Activated CD4-positive, alpha-beta T cell treated with anti-CD3 and anti-CD28 coated beads, Interleukin-2, amount 50 U/mL, for 24 hours (primary cell): ENCODE measurements at regions not wholly inside any gene's neighbourhood (a gene's known extent, or its start where the extent isn't known, plus 50 kb on each side); places are given as distances from the start of the nearest gene placed in this dataset.

ENCODE experiments used
- DNase-seq, 2 donors: peaks; one replicate each; pipeline ENCODE4 v3.0.0-alpha.2; 2020; ENCODE audit warnings: low read depth in 1 of 2, low spot score in 1 of 2

GRCh38 chr5:61821561-61821960 is 484.4 kb upstream of the KIF2A start:
- DNase-seq: no peak

- DNase-seq: no peak
These were observed 483.4 kb upstream of the KIF2A start for GRCh38 chr5:61822584-61822983.

DNA sequence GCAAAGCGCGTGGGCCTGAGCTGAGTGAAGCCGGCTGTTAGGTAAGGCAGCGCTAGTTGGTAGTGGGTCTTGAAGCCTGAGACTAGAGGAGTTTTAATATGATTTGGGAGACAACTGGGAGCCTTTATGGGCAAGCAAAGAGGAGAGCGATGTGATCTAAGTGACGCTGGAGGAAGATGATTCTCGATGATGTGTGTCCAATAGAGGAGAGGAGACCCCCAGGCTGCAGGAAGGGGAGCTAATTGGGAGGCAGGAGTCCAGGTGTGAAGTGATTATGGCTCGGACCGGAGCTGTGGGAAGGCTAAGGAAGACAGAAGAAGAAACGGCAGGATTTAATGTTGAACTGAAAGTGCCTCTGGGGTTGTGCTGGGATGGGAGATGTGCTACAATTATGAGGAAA is 482.9 kb upstream of the KIF2A start:
- no peak for DNase-seq

DNA sequence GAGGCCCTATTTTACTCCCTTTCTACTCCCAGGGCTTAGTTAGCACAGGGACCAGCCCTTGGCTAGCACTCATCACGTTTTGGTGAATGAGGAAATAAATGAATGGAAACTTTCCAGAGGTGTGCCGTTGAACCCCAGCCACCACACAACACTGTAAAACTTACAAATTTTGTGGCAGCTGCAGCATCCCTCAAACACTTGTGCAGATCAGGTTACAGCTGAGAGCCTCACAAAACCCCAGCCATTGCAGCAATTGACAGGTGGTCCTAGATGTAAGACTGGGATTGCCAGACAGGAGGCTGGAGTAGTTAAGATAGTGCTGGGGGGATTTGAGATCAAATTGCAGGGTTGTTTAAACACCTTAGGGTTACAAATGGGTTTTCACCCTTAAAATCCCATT is 482.2 kb upstream of the KIF2A start:
- no peak for DNase-seq

DNA sequence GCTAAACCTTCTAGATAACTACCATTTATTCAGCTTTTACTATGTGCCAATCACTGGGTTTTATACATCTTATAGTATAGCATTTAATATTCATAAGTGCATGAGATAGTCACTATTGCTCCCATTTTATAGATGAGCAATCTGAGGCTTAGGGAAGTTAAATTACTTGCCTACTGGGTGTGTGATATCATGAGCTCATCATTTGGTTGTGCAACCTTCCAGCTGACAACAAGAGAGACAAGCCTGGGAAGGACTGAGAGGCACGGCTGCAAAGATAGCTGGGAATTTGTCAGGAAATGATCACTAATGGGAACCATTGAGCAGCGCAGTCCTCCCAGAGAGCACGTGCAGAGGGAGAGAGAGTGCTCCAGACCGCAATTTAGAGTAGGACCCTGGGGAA is 481.6 kb upstream of the KIF2A start:
- no peak for DNase-seq

- no peak for DNase-seq
These were observed 478.5 kb upstream of the KIF2A start for GRCh38 chr5:61827445-61827975.

GRCh38 chr5:61828856-61829255 is 477.1 kb upstream of the KIF2A start:
- DNase-seq: no peak

- DNase-seq: no peak
These were observed 474.3 kb upstream of the KIF2A start for GRCh38 chr5:61831736-61832135.

GRCh38 chr5:61837788-61838187 is 468.2 kb upstream of the KIF2A start:
- no peak for DNase-seq

- no peak for DNase-seq
These were observed 465.6 kb upstream of the KIF2A start for GRCh38 chr5:61840361-61840760.

DNA sequence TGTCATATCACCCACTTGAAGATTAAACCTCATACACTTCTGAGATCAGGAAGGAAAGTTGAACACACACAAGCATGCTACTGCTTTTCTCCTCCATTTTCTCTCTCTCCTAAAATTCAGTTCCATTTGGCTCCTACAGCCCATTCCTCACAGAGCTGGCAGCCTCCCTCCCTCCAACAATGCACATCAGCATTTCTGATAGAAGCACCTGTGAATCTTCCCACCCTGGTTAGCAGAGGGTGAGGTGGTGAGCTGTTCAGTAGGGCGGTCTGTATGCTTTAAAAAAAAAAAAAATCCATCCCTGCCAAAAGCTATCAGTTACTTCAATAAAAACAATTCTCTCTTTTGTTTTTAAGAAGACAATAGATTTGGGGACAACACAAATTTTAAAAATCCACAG is 463.2 kb upstream of the KIF2A start:
- no peak for DNase-seq

GRCh38 chr5:61850696-61851095 is 455.3 kb upstream of the KIF2A start:
- DNase-seq: no peak

DNA sequence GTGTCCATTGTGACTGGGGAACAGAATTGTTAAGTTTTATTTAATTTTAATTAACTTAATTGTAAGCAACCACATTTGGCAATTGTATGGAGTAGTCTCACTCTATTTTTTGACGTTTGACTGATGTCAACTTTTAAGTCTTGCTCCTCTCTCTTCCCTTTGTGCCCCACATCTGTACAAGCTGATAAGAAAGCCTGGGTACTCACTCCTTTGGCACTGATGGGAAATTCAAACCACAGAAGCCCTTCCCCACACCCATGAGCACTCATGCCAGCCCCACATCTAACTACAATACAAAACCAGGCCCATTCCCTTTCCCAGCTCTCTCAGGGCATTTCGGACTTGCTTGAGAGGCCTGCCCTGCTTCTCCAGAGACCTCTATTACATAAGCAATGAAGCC is 451.5 kb upstream of the KIF2A start:
- DNase-seq: no peak

DNA sequence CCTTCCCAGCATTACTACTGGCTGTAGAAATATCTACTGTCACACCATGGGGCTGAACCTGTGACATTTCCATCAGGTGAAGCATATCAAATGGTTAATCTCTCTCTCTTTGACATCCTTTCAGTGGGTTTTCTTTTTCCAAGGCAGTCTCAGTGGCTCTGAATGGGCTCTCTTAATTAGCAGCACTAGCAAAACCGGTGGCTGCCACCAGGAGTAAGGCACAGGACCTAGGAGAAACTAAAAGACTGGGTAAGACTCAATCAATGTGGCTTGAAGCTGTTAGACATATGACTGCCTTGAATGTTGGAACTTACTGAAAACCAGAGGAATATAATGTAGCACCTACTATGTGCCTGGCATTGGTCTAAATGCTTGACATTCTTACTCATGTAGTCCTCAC is 445.0 kb upstream of the KIF2A start:
- no peak for DNase-seq

DNA sequence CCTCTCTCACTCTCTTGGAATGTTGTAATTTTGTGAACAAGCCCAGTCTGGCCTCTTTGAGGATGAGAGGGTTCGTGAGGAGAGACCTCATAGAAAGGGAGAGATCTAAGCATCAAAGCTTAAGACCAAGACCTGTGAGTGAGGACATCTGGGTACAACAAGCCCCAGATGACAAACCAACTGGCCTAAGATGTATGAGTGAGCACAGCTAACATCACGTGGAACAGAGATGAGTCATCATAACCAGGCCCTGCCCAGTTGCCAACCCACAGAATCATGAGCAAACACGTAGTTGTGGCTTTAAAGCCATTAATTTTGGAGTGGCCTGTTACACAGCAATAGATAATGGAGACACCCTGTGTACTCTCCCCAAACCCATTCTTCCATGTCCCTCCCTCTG is 439.1 kb upstream of the KIF2A start:
- DNase-seq: no peak

DNA sequence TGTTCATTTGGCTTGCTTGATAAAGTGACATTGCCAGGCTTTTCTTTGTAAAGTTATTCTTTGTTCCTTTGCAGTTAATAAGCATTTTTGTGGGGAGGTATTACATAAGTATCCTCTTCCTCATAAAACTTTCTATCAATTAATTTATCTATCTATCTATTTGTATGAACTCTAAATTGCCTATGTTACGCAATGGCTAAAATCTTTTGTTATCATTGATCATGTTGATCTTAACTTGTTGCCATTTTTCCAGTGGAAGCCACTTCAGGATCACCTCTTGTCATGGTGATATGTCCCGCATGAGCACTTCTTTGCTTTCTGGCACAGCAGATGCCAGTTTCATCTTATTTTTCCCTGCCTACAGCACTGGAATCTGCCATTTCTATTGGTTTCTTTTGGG is 436.7 kb upstream of the KIF2A start:
- no peak for DNase-seq

DNA sequence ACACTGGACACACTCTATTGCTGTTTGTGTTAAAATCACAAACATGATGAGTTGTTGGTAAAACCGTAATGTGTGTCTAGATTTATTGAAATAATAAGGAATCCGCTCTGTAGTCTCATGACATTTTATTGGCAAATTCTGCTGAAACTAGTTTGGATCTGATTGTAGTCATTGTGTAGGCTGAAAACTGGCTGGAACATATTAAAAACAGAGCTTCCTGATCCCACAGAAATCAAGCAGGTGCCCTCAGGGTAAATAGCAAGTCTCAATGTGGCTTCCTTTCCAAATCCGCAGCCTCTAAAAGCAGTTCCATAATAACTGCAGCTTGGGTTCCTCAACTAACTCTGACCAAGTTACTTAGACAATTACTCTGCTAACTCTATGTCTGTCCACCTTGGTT is 427.5 kb upstream of the KIF2A start:
- DNase-seq: no peak

- DNase-seq: no peak
These were observed 424.1 kb upstream of the KIF2A start for GRCh38 chr5:61881821-61882487.

DNA sequence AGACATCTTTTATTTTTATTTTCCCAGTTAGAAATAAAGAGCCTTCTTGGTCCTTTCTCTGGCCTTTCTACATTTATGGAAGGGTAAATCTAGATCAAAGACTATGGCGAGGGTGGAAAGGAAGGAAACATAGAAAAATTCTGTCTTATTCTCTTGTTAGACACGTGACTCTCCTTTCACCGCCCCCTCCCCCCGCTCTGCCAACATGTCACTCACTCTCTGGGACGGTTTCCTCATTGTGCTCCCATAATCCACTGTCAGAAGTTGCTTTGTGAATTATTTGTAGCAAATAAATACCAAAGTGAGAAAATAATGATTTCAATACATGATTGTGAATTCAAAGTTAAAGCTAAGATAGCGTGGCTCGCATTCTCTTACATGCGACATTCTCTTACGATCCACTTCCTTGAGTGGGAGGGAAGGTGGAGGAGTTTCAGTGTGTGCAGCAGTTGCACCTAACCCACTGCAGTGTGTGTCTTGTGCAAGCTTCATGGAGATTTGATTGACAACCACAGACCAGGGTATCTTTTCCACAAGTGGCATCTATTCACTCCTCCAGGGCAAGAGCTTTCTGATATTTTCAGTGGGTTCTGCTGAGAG is 423.0 kb upstream of the KIF2A start:
- DNase-seq: no peak

- DNase-seq: no peak
These were observed 421.7 kb upstream of the KIF2A start for GRCh38 chr5:61884252-61884855.

- DNase-seq: no peak
These were observed 419.8 kb upstream of the KIF2A start for GRCh38 chr5:61886214-61886613.

GRCh38 chr5:61887271-61887670 is 418.7 kb upstream of the KIF2A start:
- DNase-seq: no peak

DNA sequence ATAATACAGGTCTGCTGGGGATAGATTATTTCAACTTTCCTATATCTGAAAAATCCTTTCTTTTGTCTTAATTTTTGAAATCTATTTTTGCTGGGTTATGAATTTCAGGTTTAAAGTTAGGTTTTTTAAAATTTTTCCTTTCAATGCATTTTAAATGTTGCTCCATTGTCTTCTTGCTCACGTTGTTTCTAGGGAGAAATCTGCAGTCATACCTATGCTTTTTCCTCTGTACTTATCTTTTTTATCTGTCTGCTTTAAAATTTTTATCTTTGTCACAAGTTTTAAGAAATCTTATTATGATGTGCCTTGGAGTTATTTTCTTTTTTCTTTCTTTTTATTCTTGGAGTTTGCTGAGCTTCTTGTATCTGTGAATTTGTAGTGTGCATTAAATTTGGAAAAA is 412.0 kb upstream of the KIF2A start:
- DNase-seq: no peak
